ENCODE measurements at regions not wholly inside any gene's neighbourhood (a gene's known extent, or its start where the extent isn't known, plus 50 kb on each side); places are given as distances from the start of the nearest gene placed in this dataset.

DNA sequence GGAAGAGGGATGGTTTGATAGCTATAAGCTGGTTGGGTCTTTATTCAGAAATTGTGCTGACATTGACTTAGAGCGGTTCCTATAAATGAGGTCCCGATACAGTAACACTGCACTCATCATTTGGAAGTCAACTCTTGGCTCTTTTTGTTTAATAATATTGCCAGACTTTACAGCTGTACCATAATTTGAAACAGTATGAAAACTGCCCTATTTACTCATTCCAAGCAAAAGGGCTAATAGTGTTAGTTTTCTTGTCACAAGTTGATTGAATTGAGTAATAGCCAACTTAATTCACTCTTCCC, 128.4 kb upstream of the LIMCH1 start:
- BruUV-seq (replicated peaks) = no TSS peak
- Mint-ChIP-seq H3K27me3 (ENCODE audit: unreplicated experiment) (no peaks in the 10 kb centered on the region), H3K4me1 (ENCODE audit: low read depth, unreplicated experiment) (peaks cover 36% of the 10 kb centered on the region), H3K27ac (ENCODE audit: unreplicated experiment) (no peak overlapping the region), H3K4me3 (ENCODE audit: low read depth, unreplicated experiment) (no peak overlapping the region), H3K36me3 (ENCODE audit: insufficient read depth, unreplicated experiment) (peaks cover 5% of the 10 kb centered on the region), H3K9me3 (ENCODE audit: low read depth, unreplicated experiment) (no peaks in the 10 kb centered on the region)
- CTCF ChIA-PET = no interaction called here
- no peak for DNase-seq
- TF ChIP-seq, protein P1, sequence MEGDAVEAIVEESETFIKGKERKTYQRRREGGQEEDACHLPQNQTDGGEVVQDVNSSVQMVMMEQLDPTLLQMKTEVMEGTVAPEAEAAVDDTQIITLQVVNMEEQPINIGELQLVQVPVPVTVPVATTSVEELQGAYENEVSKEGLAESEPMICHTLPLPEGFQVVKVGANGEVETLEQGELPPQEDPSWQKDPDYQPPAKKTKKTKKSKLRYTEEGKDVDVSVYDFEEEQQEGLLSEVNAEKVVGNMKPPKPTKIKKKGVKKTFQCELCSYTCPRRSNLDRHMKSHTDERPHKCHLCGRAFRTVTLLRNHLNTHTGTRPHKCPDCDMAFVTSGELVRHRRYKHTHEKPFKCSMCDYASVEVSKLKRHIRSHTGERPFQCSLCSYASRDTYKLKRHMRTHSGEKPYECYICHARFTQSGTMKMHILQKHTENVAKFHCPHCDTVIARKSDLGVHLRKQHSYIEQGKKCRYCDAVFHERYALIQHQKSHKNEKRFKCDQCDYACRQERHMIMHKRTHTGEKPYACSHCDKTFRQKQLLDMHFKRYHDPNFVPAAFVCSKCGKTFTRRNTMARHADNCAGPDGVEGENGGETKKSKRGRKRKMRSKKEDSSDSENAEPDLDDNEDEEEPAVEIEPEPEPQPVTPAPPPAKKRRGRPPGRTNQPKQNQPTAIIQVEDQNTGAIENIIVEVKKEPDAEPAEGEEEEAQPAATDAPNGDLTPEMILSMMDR (IDR thresholded peaks at IDR 0.05; ENCODE audit: unreplicated experiment) = no peak
- intact Hi-C loops (cut with micrococcal nuclease; ENCODE audit: unreplicated experiment) = loop anchor here (5.0 kb wide), 1 partner anchor 233 kb away; no protein-coding TSS in a partner anchor

DNA sequence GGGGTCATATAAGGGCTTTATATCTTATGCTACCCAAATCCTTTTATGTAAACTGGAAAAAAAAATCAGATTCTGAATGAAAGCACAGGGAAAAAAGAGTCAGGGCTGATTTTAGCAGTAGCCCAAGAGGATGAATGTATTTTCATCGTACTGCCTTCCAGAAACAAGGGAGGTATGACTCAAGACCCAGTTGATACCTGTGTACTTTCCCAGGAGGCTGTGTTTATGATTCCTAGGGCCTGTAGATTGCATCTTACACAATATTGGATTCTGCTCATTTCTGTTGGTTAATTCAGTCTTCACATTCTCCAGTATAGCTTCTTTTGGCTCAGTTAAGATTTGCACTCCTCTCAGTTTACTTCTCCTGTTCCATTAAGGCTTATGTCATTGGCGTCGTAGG, 127.9 kb upstream of the LIMCH1 start:
- H3K4me3 Mint-ChIP-seq (ENCODE audit: low read depth, unreplicated experiment) = no peak overlapping the region
- intact Hi-C loops (cut with micrococcal nuclease; ENCODE audit: unreplicated experiment) = no loop called here
- H3K36me3 Mint-ChIP-seq (ENCODE audit: insufficient read depth, unreplicated experiment) = peaks cover 5% of the 10 kb centered on the region
- no peaks in the 10 kb centered on the region for H3K27me3 Mint-ChIP-seq (ENCODE audit: unreplicated experiment)
- TF ChIP-seq, protein P1 (IDR thresholded peaks at IDR 0.05; ENCODE audit: unreplicated experiment) = no peak
- DNase-seq = no peak
- no TSS peak for BruUV-seq (replicated peaks)
- H3K9me3 Mint-ChIP-seq (ENCODE audit: low read depth, unreplicated experiment) = no peaks in the 10 kb centered on the region
- peaks cover 36% of the 10 kb centered on the region for H3K4me1 Mint-ChIP-seq (ENCODE audit: low read depth, unreplicated experiment)
- CTCF ChIA-PET = no interaction called here
- H3K27ac Mint-ChIP-seq (ENCODE audit: unreplicated experiment) = no peak overlapping the region

DNA sequence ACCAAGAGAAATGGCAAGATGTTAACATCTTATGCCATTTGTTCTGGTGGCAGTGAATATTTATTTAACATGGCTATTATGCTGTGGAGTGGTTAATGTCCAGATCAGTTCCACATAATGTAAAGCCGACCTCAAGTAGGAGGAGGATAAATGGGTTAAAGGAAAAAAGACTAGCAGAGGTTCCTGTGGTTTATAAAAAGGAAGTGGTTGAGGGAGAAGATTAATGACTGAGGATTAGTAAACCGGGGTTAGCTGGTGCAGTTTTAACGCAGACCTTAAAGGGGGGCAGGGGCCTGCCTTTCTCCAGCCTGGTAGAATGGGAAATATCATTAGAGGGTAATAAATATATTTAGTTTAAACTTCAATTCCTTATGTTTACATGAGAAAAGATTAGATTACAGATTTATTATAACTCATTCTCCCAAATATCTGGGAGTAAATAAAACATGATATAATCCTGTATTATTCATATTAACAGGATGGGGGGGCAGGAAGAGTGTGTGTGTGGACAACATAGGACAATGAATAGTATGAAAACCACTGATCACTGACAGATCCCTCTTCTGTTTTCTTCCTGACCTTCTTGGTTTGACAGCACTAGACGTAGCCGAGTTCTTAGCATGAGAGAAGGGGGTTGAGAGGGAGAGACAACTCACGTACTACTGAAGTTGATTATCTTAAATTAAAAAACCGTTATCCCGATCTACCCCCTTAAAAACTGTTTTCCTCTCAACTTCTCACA, 124.1 kb upstream of the LIMCH1 start:
- Mint-ChIP-seq H3K9me3 (ENCODE audit: low read depth, unreplicated experiment) (no peaks in the 10 kb centered on the region), H3K27ac (ENCODE audit: unreplicated experiment) (peak overlapping the region; percentile 41), H3K4me3 (ENCODE audit: low read depth, unreplicated experiment) (no peak overlapping the region), H3K4me1 (ENCODE audit: low read depth, unreplicated experiment) (peaks cover 43% of the 10 kb centered on the region), H3K27me3 (ENCODE audit: unreplicated experiment) (no peaks in the 10 kb centered on the region), H3K36me3 (ENCODE audit: insufficient read depth, unreplicated experiment) (no peaks in the 10 kb centered on the region)
- CTCF ChIA-PET = interaction anchor here (1.2 kb wide), 1 partner anchor 28 kb away, joined by 5 read pairs; no protein-coding TSS in a partner anchor
- TF ChIP-seq, protein P1 (IDR thresholded peaks at IDR 0.05; ENCODE audit: unreplicated experiment) = no peak
- intact Hi-C loops (cut with micrococcal nuclease; ENCODE audit: unreplicated experiment) = no loop called here
- no peak for DNase-seq
- no TSS peak for BruUV-seq (replicated peaks)

DNA sequence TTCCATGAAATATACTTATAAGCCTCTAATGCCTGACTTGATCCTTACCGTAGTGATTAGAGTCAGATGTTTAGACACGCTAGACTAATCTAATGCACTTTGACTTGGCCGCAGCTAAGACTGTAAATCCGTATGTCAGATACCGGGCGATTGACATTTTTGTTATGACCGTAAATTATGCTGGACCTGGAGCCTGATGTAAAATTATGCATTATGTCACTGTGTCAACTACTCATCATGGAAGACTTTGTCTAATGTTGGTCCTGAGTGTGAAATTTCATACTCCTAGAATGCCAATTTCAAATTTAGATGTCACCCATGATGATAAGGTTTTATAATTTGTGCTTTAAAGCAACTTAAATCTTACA, 123.6 kb upstream of the LIMCH1 start:
- DNase-seq = no peak
- CTCF ChIA-PET = no interaction called here
- H3K4me3 Mint-ChIP-seq (ENCODE audit: low read depth, unreplicated experiment) = no peak overlapping the region
- no peaks in the 10 kb centered on the region for H3K36me3 Mint-ChIP-seq (ENCODE audit: insufficient read depth, unreplicated experiment)
- H3K9me3 Mint-ChIP-seq (ENCODE audit: low read depth, unreplicated experiment) = no peaks in the 10 kb centered on the region
- H3K4me1 Mint-ChIP-seq (ENCODE audit: low read depth, unreplicated experiment) = peaks cover 44% of the 10 kb centered on the region
- BruUV-seq (replicated peaks) = no TSS peak
- H3K27ac Mint-ChIP-seq (ENCODE audit: unreplicated experiment) = peak overlapping the region; percentile 41
- TF ChIP-seq, protein P1 (IDR thresholded peaks at IDR 0.05; ENCODE audit: unreplicated experiment) = no peak
- intact Hi-C loops (cut with micrococcal nuclease; ENCODE audit: unreplicated experiment) = no loop called here
- no peaks in the 10 kb centered on the region for H3K27me3 Mint-ChIP-seq (ENCODE audit: unreplicated experiment)
